Mesendoderm (in vitro differentiated cells): ENCODE measurements at regions not wholly inside any gene's neighbourhood (a gene's known extent, or its start where the extent isn't known, plus 50 kb on each side); places are given as distances from the start of the nearest gene placed in this dataset.
A peak's percentile ranks its signal among the peaks of the same experiment; 100 is the strongest.

ENCODE experiments used
- DNase-seq: peaks from one replicate; pipeline ENCODE4 v3.0.0; 2013
- H2AK5ac ChIP-seq: 2 replicates; pipeline ENCODE4 v1.6.1; 2013; ENCODE audit warnings: low read length, inconsistent platforms
- H2BK120ac ChIP-seq: 2 replicates; pipeline ENCODE4 v1.6.1; 2013; ENCODE audit warnings: low read depth, mild to moderate bottlenecking, low read length, moderate library complexity, mixed read lengths
- H2BK15ac ChIP-seq: replicated peaks from 2 replicates; pipeline ENCODE4 v1.6.1; 2013; ENCODE audit warnings: low read depth, mild to moderate bottlenecking, moderate library complexity
- H2BK5ac ChIP-seq: 2 replicates; pipeline ENCODE4 v1.6.1; 2013; ENCODE audit warnings: low read length, inconsistent platforms
- H3K18ac ChIP-seq: 2 replicates; pipeline ENCODE4 v1.6.1; 2013; ENCODE audit warnings: mild to moderate bottlenecking, low read length, mixed read lengths
- H3K23ac ChIP-seq: one replicate; pipeline ENCODE4 v1.6.1; 2013; ENCODE audit warnings: low read length
- H3K27ac ChIP-seq: 2 replicates; pipeline ENCODE4 v1.5.1; 2013; ENCODE audit warnings: low read depth, mild to moderate bottlenecking, inconsistent platforms, low read length, moderate library complexity
- H3K27me3 ChIP-seq: 2 replicates; pipeline ENCODE4 v1.6.1; 2013; ENCODE audit warnings: low read length, control low read depth, mild to moderate bottlenecking, inconsistent platforms; ENCODE audit not compliant: insufficient read depth, poor library complexity
- H3K36me3 ChIP-seq: 2 replicates; pipeline ENCODE4 v1.6.1; 2013; ENCODE audit warnings: low read length, inconsistent platforms; ENCODE audit not compliant: control insufficient read depth, insufficient read depth
- H3K4ac ChIP-seq: one replicate; pipeline ENCODE4 v1.6.1; 2013; ENCODE audit warnings: low read depth, mild to moderate bottlenecking, low read length, moderate library complexity
- H3K4me1 ChIP-seq: 2 replicates; pipeline ENCODE4 v1.6.1; 2013; ENCODE audit warnings: low read depth, low read length, inconsistent platforms; ENCODE audit not compliant: control insufficient read depth
- H3K4me2 ChIP-seq: 2 replicates; pipeline ENCODE4 v1.6.1; 2013; ENCODE audit warnings: low read length
- H3K4me3 ChIP-seq: 2 replicates; pipeline ENCODE4 v1.5.1; 2013; ENCODE audit warnings: mild to moderate bottlenecking, low read length
- H3K56ac ChIP-seq: one replicate; pipeline ENCODE4 v1.6.1; 2013; ENCODE audit warnings: low read length
- H3K79me1 ChIP-seq: 2 replicates; pipeline ENCODE4 v1.6.1; 2013; ENCODE audit warnings: low read length, inconsistent platforms
- H3K79me2 ChIP-seq: 2 replicates; pipeline ENCODE4 v1.6.1; 2013; ENCODE audit warnings: mild to moderate bottlenecking, low read length; ENCODE audit not compliant: control insufficient read depth, insufficient read depth
- H3K9ac ChIP-seq: 2 replicates; pipeline ENCODE4 v1.6.1; 2013; ENCODE audit warnings: low read length, inconsistent platforms
- H4K5ac ChIP-seq: one replicate; pipeline ENCODE4 v1.6.1; 2013; ENCODE audit warnings: low read length
- H4K8ac ChIP-seq: one replicate; pipeline ENCODE4 v1.6.1; 2013; ENCODE audit warnings: low read depth, mild to moderate bottlenecking, control low read depth, low read length, moderate library complexity
- WGBS: extraction: QIAGEN DNeasy Blood & Tissue Kit; methylation state at CpG from one replicate; pipeline ENCODE4 v1.1.7; 2013; ENCODE audit warnings: low lambda C conversion rate, missing lambda C conversion rate; ENCODE audit not compliant: insufficient coverage; ENCODE audit errors: extremely low coverage; 5-methylcytosine and 5-hydroxymethylcytosine counted together

DNA sequence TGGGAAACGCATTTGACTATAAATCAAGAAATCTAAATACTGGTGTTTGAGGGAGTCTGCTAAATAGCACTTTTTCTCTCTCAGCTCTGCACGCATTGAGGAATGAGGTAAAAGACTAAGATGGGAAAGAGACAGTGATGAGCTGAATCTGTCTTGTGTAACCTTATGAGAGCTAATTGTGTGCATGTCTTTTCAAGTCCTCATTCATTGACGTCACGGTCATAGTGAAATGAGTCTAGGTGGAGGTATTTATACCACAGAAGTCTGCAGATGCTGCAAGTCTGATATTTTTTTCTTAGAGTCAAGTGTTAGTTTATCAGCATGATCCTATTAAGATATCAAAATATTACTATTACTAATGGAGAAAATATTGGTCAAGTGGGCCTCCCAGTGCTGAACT, 361.5 kb upstream of the HS3ST1 start:
- H3K27ac ChIP-seq = no peak overlapping the region
- H3K4me2 ChIP-seq = no peak overlapping the region
- H3K23ac ChIP-seq = no peak overlapping the region
- H3K36me3 ChIP-seq = no peaks in the 10 kb centered on the region
- no peak for DNase-seq
- H3K27me3 ChIP-seq = no peaks in the 10 kb centered on the region
- no peak overlapping the region for H2BK5ac ChIP-seq
- no peak overlapping the region for H2BK120ac ChIP-seq
- H2AK5ac ChIP-seq = no peak overlapping the region
- no peak overlapping the region for H3K9ac ChIP-seq
- H3K4me3 ChIP-seq = no peak overlapping the region
- no peaks in the 10 kb centered on the region for H3K79me1 ChIP-seq
- no peaks in the 10 kb centered on the region for H3K79me2 ChIP-seq
- no CpG with 5 or more reads among the region's 4 CpGs for WGBS
- no peak overlapping the region for H3K4ac ChIP-seq
- no peak overlapping the region for H3K18ac ChIP-seq
- no peak overlapping the region for H2BK15ac ChIP-seq
- H3K4me1 ChIP-seq = no peaks in the 10 kb centered on the region
- H4K5ac ChIP-seq = no peak overlapping the region
- H4K8ac ChIP-seq = no peak overlapping the region
- no peak overlapping the region for H3K56ac ChIP-seq

DNA sequence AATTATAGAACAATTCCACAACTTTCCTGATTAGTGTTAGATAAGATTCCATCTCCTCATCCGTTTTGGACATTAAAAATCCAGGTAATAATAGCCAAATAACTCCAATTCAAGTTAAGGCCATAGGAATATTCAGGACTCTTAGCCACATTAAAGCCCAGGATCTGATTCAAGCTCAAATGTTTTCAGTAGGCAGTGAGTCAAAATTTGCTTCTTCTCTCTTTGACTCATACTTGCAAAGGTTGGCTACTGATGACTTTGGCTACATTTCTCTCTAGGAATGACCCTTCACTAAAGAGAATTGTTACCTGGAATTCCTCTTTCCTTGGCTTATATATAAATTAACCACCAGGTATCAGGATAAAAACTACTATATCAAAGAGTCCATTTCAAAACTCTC, 354.9 kb upstream of the HS3ST1 start:
- no peak overlapping the region for H2BK5ac ChIP-seq
- no peak for DNase-seq
- no peak overlapping the region for H2AK5ac ChIP-seq
- no peak overlapping the region for H3K4ac ChIP-seq
- no peak overlapping the region for H3K4me2 ChIP-seq
- no CpG with 5 or more reads among the region's 1 CpG for WGBS
- no peaks in the 10 kb centered on the region for H3K4me1 ChIP-seq
- no peak overlapping the region for H4K5ac ChIP-seq
- H3K4me3 ChIP-seq = no peak overlapping the region
- H2BK120ac ChIP-seq = no peak overlapping the region
- no peak overlapping the region for H2BK15ac ChIP-seq
- no peak overlapping the region for H4K8ac ChIP-seq
- H3K79me2 ChIP-seq = no peaks in the 10 kb centered on the region
- H3K56ac ChIP-seq = no peak overlapping the region
- no peak overlapping the region for H3K27ac ChIP-seq
- no peak overlapping the region for H3K18ac ChIP-seq
- H3K79me1 ChIP-seq = no peaks in the 10 kb centered on the region
- H3K9ac ChIP-seq = no peak overlapping the region
- no peaks in the 10 kb centered on the region for H3K36me3 ChIP-seq
- H3K27me3 ChIP-seq = no peaks in the 10 kb centered on the region
- H3K23ac ChIP-seq = no peak overlapping the region

DNA sequence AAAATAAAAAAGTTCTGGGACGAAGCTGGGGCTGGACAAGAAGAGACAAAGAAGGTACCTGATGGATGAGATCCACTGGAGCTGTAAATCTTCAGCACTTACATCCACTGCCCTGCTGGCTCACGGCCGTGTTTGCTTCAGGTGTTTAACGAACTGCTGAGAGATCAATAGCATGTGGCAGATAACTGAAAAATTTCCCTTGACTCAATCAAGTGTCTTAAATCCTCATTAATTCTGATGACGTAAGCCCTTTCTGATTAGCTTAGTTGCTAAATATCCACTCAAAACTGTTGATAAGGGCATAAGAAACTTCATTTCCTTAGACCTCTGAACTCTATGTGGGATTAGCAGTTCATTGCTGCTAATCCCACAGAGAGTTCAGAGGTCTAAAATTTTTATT, 354.2 kb upstream of the HS3ST1 start:
- Histone ChIP-seq H3K4me3 (no peak overlapping the region), H3K27me3 (no peaks in the 10 kb centered on the region), H3K18ac (no peak overlapping the region), H4K5ac (no peak overlapping the region), H3K9ac (no peak overlapping the region), H3K27ac (no peak overlapping the region), H2BK120ac (no peak overlapping the region), H2BK15ac (no peak overlapping the region), H2AK5ac (no peak overlapping the region), H3K36me3 (no peaks in the 10 kb centered on the region), H3K56ac (no peak overlapping the region), H3K79me1 (no peaks in the 10 kb centered on the region), H3K23ac (no peak overlapping the region), H3K4me2 (no peak overlapping the region), H3K4me1 (no peaks in the 10 kb centered on the region), H3K4ac (no peak overlapping the region), H3K79me2 (no peaks in the 10 kb centered on the region), H2BK5ac (no peak overlapping the region), H4K8ac (no peak overlapping the region)
- peak; percentile 26 for DNase-seq
- WGBS = no CpG with 5 or more reads among the region's 5 CpGs

DNA sequence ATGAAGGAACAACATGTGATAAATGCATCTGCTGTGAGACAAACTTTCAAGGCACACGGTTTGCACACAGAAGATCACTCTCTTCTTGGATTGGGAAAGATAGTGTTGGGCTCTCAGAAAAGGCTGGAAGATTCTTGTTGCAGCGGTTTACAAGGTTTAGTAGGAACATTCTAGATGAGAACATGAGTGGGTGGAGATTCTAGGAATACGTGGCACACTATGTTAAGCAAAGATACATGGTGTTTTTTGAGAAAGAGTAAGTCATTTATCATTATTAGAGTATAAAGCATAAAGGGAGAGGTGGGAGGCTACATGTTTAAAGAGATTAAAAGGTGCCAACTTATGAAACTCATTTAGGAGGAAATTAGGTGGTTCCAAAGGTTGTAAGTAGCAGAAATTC, 348.8 kb upstream of the HS3ST1 start:
- Histone ChIP-seq H4K5ac (no peak overlapping the region), H3K23ac (no peak overlapping the region), H3K79me1 (no peaks in the 10 kb centered on the region), H2BK15ac (no peak overlapping the region), H2BK120ac (no peak overlapping the region), H3K79me2 (no peaks in the 10 kb centered on the region), H3K36me3 (no peaks in the 10 kb centered on the region), H3K4me1 (no peaks in the 10 kb centered on the region), H3K4me2 (no peak overlapping the region), H2AK5ac (no peak overlapping the region), H3K4ac (no peak overlapping the region), H3K18ac (peak overlapping the region; percentile 18), H3K4me3 (no peak overlapping the region), H3K27me3 (no peaks in the 10 kb centered on the region), H3K56ac (no peak overlapping the region), H3K9ac (no peak overlapping the region), H2BK5ac (no peak overlapping the region), H4K8ac (no peak overlapping the region), H3K27ac (no peak overlapping the region)
- no CpG with 5 or more reads among the region's 3 CpGs for WGBS
- DNase-seq = no peak

DNA sequence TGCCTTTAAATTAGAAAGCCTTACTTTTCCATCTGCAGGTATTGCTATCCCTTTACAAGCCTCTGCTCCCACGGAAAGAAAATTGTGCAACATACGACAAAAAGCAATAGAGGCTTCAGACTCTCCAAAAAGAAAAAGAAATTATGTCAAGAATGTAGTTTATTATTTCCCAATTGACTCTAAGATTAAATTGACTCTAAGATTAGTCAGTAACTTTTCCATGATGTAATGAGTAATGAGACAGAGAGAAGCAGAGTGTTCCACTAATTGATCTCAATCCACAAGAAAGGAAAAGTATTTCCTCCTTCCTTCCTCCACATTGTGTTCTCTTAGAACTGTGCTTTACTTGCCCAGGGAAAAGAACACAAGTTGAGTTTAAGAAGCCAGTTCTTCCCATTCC, 345.7 kb upstream of the HS3ST1 start:
- Histone ChIP-seq H3K36me3 (no peaks in the 10 kb centered on the region), H3K4me2 (no peak overlapping the region), H3K79me1 (no peaks in the 10 kb centered on the region), H3K18ac (no peak overlapping the region), H4K5ac (no peak overlapping the region), H3K27me3 (no peaks in the 10 kb centered on the region), H2BK120ac (no peak overlapping the region), H3K4me3 (no peak overlapping the region), H3K4ac (no peak overlapping the region), H3K23ac (no peak overlapping the region), H3K79me2 (no peaks in the 10 kb centered on the region), H4K8ac (no peak overlapping the region), H3K56ac (no peak overlapping the region), H3K4me1 (no peaks in the 10 kb centered on the region), H2AK5ac (no peak overlapping the region), H2BK5ac (no peak overlapping the region), H2BK15ac (no peak overlapping the region), H3K27ac (no peak overlapping the region), H3K9ac (no peak overlapping the region)
- DNase-seq = no peak
- no CpG with 5 or more reads among the region's 2 CpGs for WGBS

DNA sequence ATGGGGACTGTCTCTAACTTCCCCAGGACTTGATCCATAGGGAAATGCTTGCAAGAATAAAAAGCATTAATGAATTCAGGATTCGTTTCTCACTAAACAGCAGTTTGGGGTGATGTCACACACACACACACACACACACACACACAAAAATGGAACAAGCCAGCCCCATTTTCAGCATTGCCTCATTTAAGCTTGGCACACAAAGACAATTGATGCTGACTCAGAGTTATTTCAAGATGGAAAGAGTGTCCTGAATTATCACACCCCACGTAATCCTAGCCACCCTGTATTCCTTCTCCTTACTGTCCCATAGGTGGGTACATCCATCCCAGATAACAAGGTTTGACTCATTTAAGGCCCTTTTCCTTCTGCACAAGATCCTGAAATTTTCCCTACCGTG, 345.1 kb upstream of the HS3ST1 start:
- no peaks in the 10 kb centered on the region for H3K4me1 ChIP-seq
- no peaks in the 10 kb centered on the region for H3K79me2 ChIP-seq
- H3K27me3 ChIP-seq = no peaks in the 10 kb centered on the region
- no peak overlapping the region for H3K9ac ChIP-seq
- no peak overlapping the region for H2BK120ac ChIP-seq
- H4K8ac ChIP-seq = no peak overlapping the region
- no peak overlapping the region for H3K27ac ChIP-seq
- H3K4ac ChIP-seq = no peak overlapping the region
- no peak overlapping the region for H2BK5ac ChIP-seq
- H4K5ac ChIP-seq = no peak overlapping the region
- H3K79me1 ChIP-seq = no peaks in the 10 kb centered on the region
- no peak overlapping the region for H3K4me2 ChIP-seq
- WGBS = no CpG with 5 or more reads among the region's 3 CpGs
- no peak overlapping the region for H2BK15ac ChIP-seq
- DNase-seq = no peak
- H3K23ac ChIP-seq = no peak overlapping the region
- H3K36me3 ChIP-seq = no peaks in the 10 kb centered on the region
- no peak overlapping the region for H3K18ac ChIP-seq
- no peak overlapping the region for H2AK5ac ChIP-seq
- no peak overlapping the region for H3K4me3 ChIP-seq
- no peak overlapping the region for H3K56ac ChIP-seq
